ENCODE measurements at regions not wholly inside any gene's neighbourhood (a gene's known extent, or its start where the extent isn't known, plus 50 kb on each side); places are given as distances from the start of the nearest gene placed in this dataset.

DNA sequence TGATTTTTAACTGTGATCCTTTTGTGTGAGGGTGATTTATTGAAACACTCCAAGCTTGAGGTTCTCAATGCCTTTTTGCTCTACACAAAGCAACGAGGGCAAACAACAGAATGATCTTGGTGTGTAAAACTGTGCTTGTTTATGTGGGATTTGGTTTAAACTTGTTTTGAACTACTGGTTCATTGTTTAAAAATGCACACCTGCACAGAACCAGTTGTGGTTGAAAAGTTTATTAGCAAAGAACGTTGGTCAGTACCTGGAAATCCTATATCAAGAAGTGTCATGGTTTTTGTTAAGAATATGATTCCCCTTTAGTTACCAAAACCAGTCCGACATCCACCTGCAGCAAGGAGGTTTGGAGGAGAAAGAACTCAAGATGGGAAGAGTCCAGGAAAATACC is 239.4 kb downstream of the WNT5A start:
- no peak for DNase-seq (ENCODE audit: extremely low spot score, unreplicated experiment)
- no peaks in the 10 kb centered on the region for H3K27me3 Mint-ChIP-seq (ENCODE audit: unreplicated experiment)
- TF ChIP-seq, protein P1, sequence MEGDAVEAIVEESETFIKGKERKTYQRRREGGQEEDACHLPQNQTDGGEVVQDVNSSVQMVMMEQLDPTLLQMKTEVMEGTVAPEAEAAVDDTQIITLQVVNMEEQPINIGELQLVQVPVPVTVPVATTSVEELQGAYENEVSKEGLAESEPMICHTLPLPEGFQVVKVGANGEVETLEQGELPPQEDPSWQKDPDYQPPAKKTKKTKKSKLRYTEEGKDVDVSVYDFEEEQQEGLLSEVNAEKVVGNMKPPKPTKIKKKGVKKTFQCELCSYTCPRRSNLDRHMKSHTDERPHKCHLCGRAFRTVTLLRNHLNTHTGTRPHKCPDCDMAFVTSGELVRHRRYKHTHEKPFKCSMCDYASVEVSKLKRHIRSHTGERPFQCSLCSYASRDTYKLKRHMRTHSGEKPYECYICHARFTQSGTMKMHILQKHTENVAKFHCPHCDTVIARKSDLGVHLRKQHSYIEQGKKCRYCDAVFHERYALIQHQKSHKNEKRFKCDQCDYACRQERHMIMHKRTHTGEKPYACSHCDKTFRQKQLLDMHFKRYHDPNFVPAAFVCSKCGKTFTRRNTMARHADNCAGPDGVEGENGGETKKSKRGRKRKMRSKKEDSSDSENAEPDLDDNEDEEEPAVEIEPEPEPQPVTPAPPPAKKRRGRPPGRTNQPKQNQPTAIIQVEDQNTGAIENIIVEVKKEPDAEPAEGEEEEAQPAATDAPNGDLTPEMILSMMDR (IDR thresholded peaks at IDR 0.05), result no peak

DNA sequence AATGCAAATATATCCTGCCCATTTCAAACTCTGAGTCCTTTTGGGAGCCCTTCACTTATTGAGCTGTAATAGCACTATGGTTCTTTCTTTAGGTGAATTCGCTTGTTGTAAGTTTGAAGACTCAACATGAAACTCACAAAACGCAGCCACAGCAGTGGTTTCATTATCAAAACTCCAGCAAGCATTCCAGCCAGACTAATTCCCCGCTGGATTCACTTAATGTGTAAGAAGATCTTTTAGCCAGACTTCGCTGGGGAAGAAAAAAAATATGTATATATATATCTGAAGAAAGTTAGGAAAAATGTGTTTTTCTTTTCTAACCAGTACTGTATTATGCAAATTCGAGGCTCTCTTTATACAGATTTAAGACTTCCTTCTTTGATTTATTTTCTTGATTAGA is 241.1 kb downstream of the WNT5A start:
- Mint-ChIP-seq H3K27me3 (ENCODE audit: unreplicated experiment) (no peaks in the 10 kb centered on the region), H3K9me3 (ENCODE audit: unreplicated experiment) (no peaks in the 10 kb centered on the region), H3K36me3 (ENCODE audit: unreplicated experiment) (no peaks in the 10 kb centered on the region), H3K4me3 (ENCODE audit: unreplicated experiment) (no peak overlapping the region), H3K27ac (ENCODE audit: unreplicated experiment) (no peak overlapping the region), H3K4me1 (ENCODE audit: unreplicated experiment) (no peaks in the 10 kb centered on the region)
- TF ChIP-seq, protein P1 (IDR thresholded peaks at IDR 0.05), result no peak
- no peak for DNase-seq (ENCODE audit: extremely low spot score, unreplicated experiment)

More for the DNA sequence above, 239.4 kb downstream of the WNT5A start:
- Mint-ChIP-seq H3K27ac (ENCODE audit: unreplicated experiment) (no peak overlapping the region), H3K9me3 (ENCODE audit: unreplicated experiment) (no peaks in the 10 kb centered on the region), H3K36me3 (ENCODE audit: unreplicated experiment) (no peaks in the 10 kb centered on the region), H3K4me3 (ENCODE audit: unreplicated experiment) (no peak overlapping the region), H3K4me1 (ENCODE audit: unreplicated experiment) (no peaks in the 10 kb centered on the region)

DNA sequence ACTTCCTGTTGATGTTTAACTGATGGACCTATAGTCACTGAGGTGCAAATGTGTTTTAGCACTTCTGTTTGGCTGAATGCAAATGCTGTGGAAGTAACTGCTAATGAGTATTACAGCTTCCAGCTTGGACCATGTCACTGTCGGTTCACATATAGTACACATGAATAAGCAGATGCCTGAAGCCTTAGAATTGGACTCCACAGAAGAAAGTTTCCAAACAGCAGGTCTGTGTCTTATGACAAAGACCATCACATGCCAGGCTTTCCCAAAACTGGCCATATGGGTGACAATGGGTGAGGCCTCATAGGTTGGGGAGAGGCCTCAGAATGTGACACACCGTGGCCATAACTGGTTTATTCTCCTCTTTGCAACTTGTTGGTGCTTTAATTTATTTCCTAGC is 241.8 kb downstream of the WNT5A start:
- H3K4me3 Mint-ChIP-seq (ENCODE audit: unreplicated experiment), result no peak overlapping the region
- no peak for DNase-seq (ENCODE audit: extremely low spot score, unreplicated experiment)
- H3K9me3 Mint-ChIP-seq (ENCODE audit: unreplicated experiment), result no peaks in the 10 kb centered on the region
- no peaks in the 10 kb centered on the region for H3K36me3 Mint-ChIP-seq (ENCODE audit: unreplicated experiment)
- H3K4me1 Mint-ChIP-seq (ENCODE audit: unreplicated experiment), result no peaks in the 10 kb centered on the region
- no peaks in the 10 kb centered on the region for H3K27me3 Mint-ChIP-seq (ENCODE audit: unreplicated experiment)
- TF ChIP-seq, protein P1 (IDR thresholded peaks at IDR 0.05), result no peak
- H3K27ac Mint-ChIP-seq (ENCODE audit: unreplicated experiment), result no peak overlapping the region

DNA sequence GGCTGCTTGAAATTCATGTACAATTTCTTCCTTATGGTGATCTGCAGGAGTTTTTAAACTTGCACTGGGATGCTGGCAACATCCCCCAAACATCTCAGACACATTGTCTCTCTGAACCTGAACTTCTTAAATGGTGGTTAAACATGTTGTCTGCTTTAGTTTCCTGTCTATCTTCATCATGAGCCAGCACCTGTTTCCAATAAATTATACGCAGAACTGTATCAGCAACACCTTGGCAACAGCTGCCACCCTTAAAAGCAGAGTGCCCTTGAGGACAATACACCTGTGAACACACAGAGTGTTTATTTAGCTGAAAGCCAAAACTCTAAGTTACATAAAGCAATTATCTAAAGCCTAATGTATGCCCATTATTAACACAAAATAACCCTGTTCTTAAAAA is 242.9 kb downstream of the WNT5A start:
- no peak overlapping the region for H3K27ac Mint-ChIP-seq (ENCODE audit: unreplicated experiment)
- TF ChIP-seq, protein P1 (IDR thresholded peaks at IDR 0.05), result no peak
- no peaks in the 10 kb centered on the region for H3K4me1 Mint-ChIP-seq (ENCODE audit: unreplicated experiment)
- H3K4me3 Mint-ChIP-seq (ENCODE audit: unreplicated experiment), result no peak overlapping the region
- H3K36me3 Mint-ChIP-seq (ENCODE audit: unreplicated experiment), result no peaks in the 10 kb centered on the region
- no peaks in the 10 kb centered on the region for H3K9me3 Mint-ChIP-seq (ENCODE audit: unreplicated experiment)
- no peak for DNase-seq (ENCODE audit: extremely low spot score, unreplicated experiment)
- no peaks in the 10 kb centered on the region for H3K27me3 Mint-ChIP-seq (ENCODE audit: unreplicated experiment)

DNA sequence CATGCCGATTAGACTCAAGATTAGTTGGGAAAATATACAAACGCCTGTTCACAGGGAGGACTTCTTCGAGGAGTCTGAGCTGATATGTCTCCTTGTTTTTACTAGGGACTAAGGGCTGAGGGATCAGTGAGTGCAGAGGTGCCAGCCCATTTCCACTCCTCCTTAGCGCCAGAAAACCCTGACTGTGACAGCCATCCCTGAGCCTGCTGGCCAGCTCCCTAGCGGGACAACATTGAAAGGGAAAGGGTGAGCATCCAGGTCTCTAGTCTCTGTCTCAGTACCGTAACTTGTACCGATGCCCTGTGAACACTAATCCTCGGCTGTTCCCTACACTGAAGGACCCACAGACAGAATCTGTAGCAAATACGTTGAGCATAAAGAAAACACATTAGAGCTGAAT is 243.4 kb downstream of the WNT5A start:
- H3K36me3 Mint-ChIP-seq (ENCODE audit: unreplicated experiment), result no peaks in the 10 kb centered on the region
- no peaks in the 10 kb centered on the region for H3K27me3 Mint-ChIP-seq (ENCODE audit: unreplicated experiment)
- no peaks in the 10 kb centered on the region for H3K4me1 Mint-ChIP-seq (ENCODE audit: unreplicated experiment)
- no peak overlapping the region for H3K27ac Mint-ChIP-seq (ENCODE audit: unreplicated experiment)
- DNase-seq (ENCODE audit: extremely low spot score, unreplicated experiment), result no peak
- H3K4me3 Mint-ChIP-seq (ENCODE audit: unreplicated experiment), result no peak overlapping the region
- TF ChIP-seq, protein P1 (IDR thresholded peaks at IDR 0.05), result no peak
- no peaks in the 10 kb centered on the region for H3K9me3 Mint-ChIP-seq (ENCODE audit: unreplicated experiment)

All from osteocyte (in vitro differentiated cells).